ENCODE measurements at regions not wholly inside any gene's neighbourhood (a gene's known extent, or its start where the extent isn't known, plus 50 kb on each side); places are given as distances from the start of the nearest gene placed in this dataset.

- no peak overlapping the region for H3K27ac ChIP-seq
- H3K4me2 ChIP-seq: no peak overlapping the region
- no peak overlapping the region for H3K9ac ChIP-seq
- no peaks in the 10 kb centered on the region for H3K9me3 ChIP-seq (replicated peaks in 1 of 11)
- no peaks in the 10 kb centered on the region for H3K36me3 ChIP-seq
- no peaks in the 10 kb centered on the region for H3K4me1 ChIP-seq
- H4K20me1 ChIP-seq: no peaks in the 10 kb centered on the region
- H3K27me3 ChIP-seq: no peaks in the 10 kb centered on the region
- no peak for TF ChIP-seq Cebpa-rat (IDR thresholded peaks at IDR 0.05)
- H3K4me3 ChIP-seq: no peak overlapping the region
These were observed 189.4 kb upstream of the PALMD start for GRCh38 chr1:99456536-99456935.

GRCh38 chr1:99457381-99458165 lies 188.3 kb upstream of the PALMD start:
- H3K9me3 ChIP-seq (replicated peaks in 1 of 11): no peaks in the 10 kb centered on the region
- no peaks in the 10 kb centered on the region for H4K20me1 ChIP-seq
- H3K4me1 ChIP-seq: no peaks in the 10 kb centered on the region
- no peaks in the 10 kb centered on the region for H3K27me3 ChIP-seq
- H3K4me2 ChIP-seq: no peak overlapping the region
- H3K27ac ChIP-seq: no peak overlapping the region
- no peaks in the 10 kb centered on the region for H3K36me3 ChIP-seq
- H3K9ac ChIP-seq: no peak overlapping the region
- H3K4me3 ChIP-seq: no peak overlapping the region
- no peak for TF ChIP-seq Cebpa-rat (IDR thresholded peaks at IDR 0.05)

GRCh38 chr1:99461499-99461898 lies 184.4 kb upstream of the PALMD start:
- Histone ChIP-seq H3K4me1 (no peaks in the 10 kb centered on the region), H3K27me3 (no peaks in the 10 kb centered on the region), H4K20me1 (no peaks in the 10 kb centered on the region), H3K9ac (no peak overlapping the region), H3K27ac (no peak overlapping the region), H3K4me3 (no peak overlapping the region), H3K36me3 (no peaks in the 10 kb centered on the region), H3K4me2 (no peak overlapping the region), H3K9me3 (replicated peaks in 1 of 11) (no peaks in the 10 kb centered on the region)
- TF ChIP-seq Cebpa-rat (IDR thresholded peaks at IDR 0.05): no peak

GRCh38 chr1:99464738-99465137 lies 181.2 kb upstream of the PALMD start:
- no peak overlapping the region for H3K27ac ChIP-seq
- H3K4me3 ChIP-seq: no peak overlapping the region
- TF ChIP-seq Cebpa-rat (IDR thresholded peaks at IDR 0.05): no peak
- H3K4me2 ChIP-seq: no peak overlapping the region
- H3K27me3 ChIP-seq: no peaks in the 10 kb centered on the region
- no peaks in the 10 kb centered on the region for H3K9me3 ChIP-seq (replicated peaks in 1 of 11)
- H4K20me1 ChIP-seq: no peaks in the 10 kb centered on the region
- no peaks in the 10 kb centered on the region for H3K4me1 ChIP-seq
- no peaks in the 10 kb centered on the region for H3K36me3 ChIP-seq
- H3K9ac ChIP-seq: no peak overlapping the region

DNA sequence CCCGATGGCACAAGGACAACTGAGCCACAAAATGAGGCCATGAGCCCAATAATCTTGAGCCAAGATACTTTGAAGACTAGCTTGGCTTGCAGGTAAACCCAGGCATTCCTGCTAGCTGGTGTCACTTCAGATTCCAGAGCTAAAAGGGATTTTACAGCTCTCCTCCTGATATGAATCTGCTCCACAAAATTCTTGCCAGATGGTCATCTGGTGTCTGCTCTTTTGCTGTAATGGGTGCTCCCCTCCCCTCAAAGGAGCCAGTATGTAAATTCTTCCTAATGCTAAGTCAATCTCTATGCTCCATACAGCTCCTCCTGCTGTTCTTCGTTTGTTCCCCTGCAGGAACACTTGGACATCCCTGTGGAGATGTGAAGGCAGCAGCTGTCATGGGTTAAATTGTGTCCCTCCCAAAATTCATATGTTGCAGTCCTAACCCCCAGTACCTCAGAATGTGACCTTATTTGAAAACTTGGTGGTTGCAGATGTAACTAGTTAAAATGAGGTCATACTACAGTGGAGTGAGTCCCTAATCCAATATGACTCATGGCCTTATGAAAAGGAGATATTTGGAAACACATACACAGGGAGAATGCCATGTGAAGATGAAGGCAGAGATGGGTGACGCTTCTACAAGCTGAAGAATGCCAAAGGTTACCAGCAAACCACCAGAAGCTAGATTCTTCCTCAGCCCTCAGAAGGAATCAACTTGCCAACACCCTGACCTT lies 180.6 kb upstream of the PALMD start:
- no peak overlapping the region for H3K4me3 ChIP-seq
- no peak overlapping the region for H3K9ac ChIP-seq
- H4K20me1 ChIP-seq: no peaks in the 10 kb centered on the region
- H3K27ac ChIP-seq: no peak overlapping the region
- H3K36me3 ChIP-seq: no peaks in the 10 kb centered on the region
- TF ChIP-seq Cebpa-rat (IDR thresholded peaks at IDR 0.05): no peak
- no peaks in the 10 kb centered on the region for H3K27me3 ChIP-seq
- no peaks in the 10 kb centered on the region for H3K4me1 ChIP-seq
- H3K4me2 ChIP-seq: no peak overlapping the region
- H3K9me3 ChIP-seq (replicated peaks in 1 of 11): no peaks in the 10 kb centered on the region

DNA sequence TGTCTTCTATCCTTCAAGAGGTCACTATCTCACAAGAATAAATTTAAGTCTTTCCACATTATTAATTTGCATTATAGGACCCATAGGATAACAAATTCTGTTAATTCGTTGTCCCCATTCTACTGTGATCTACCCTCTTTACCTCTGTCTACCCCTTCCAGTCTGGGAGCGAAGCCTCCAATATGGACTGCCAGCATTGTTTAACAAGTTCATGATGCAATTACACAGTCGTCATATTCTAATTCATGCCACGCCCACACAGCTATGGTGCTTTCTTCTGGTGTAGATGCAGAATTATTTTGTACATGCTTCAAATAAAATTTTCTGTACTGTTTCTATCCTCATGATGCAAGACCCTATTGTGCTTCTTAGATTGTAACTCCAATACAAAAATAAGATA lies 178.3 kb upstream of the PALMD start:
- H3K4me2 ChIP-seq: no peak overlapping the region
- no peak overlapping the region for H3K9ac ChIP-seq
- H3K27me3 ChIP-seq: no peaks in the 10 kb centered on the region
- H4K20me1 ChIP-seq: no peaks in the 10 kb centered on the region
- no peaks in the 10 kb centered on the region for H3K36me3 ChIP-seq
- H3K4me1 ChIP-seq: no peaks in the 10 kb centered on the region
- no peaks in the 10 kb centered on the region for H3K9me3 ChIP-seq (replicated peaks in 1 of 11)
- TF ChIP-seq Cebpa-rat (IDR thresholded peaks at IDR 0.05): no peak
- no peak overlapping the region for H3K4me3 ChIP-seq
- H3K27ac ChIP-seq: no peak overlapping the region

GRCh38 chr1:99469550-99469971 lies 176.4 kb upstream of the PALMD start:
- no peaks in the 10 kb centered on the region for H3K36me3 ChIP-seq
- H3K4me2 ChIP-seq: no peak overlapping the region
- no peak for TF ChIP-seq Cebpa-rat (IDR thresholded peaks at IDR 0.05)

GRCh38 chr1:99472893-99473292 lies 173.0 kb upstream of the PALMD start:
- no peak overlapping the region for H3K4me3 ChIP-seq
- H3K27me3 ChIP-seq: no peaks in the 10 kb centered on the region
- no peak overlapping the region for H3K27ac ChIP-seq
- H3K9ac ChIP-seq: no peak overlapping the region
- no peak for TF ChIP-seq Cebpa-rat (IDR thresholded peaks at IDR 0.05)
- H4K20me1 ChIP-seq: no peaks in the 10 kb centered on the region
- H3K9me3 ChIP-seq (replicated peaks in 1 of 11): no peaks in the 10 kb centered on the region
- H3K4me2 ChIP-seq: no peak overlapping the region
- no peaks in the 10 kb centered on the region for H3K4me1 ChIP-seq
- H3K36me3 ChIP-seq: no peaks in the 10 kb centered on the region

More at GRCh38 chr1:99469550-99469971, 176.4 kb upstream of the PALMD start:
- H3K4me1 ChIP-seq: no peaks in the 10 kb centered on the region
- H3K27me3 ChIP-seq: no peaks in the 10 kb centered on the region
- no peaks in the 10 kb centered on the region for H4K20me1 ChIP-seq
- H3K9ac ChIP-seq: no peak overlapping the region
- H3K9me3 ChIP-seq (replicated peaks in 1 of 11): no peaks in the 10 kb centered on the region
- no peak overlapping the region for H3K27ac ChIP-seq
- H3K4me3 ChIP-seq: no peak overlapping the region

DNA sequence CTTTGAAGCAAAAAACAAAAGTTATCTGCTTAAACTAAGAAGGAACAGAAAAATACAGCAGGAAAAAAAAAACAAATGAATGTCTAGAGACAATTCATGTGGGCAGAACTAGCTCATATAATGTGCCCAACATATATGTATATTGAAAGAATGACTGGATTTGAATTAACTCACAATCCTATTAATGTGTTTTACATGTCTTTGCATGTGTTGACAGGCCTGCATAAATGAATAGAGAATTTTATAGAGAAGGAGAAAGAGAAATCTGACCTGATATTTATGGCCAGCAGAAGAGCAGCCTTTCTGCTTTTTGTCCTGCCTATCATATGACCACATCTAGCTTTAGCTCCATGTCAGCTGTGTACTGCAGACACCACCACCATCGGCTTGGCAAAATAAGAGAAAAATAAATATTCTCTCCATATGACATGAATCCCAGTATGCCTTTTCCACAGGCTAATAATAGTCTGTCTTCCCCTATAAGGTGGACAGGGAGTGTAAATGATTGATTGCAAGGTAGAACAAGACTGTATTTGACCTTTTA lies 171.5 kb upstream of the PALMD start:
- TF ChIP-seq Cebpa-rat (IDR thresholded peaks at IDR 0.05): no peak
- Histone ChIP-seq H3K4me3 (no peak overlapping the region), H3K9me3 (replicated peaks in 1 of 11) (no peaks in the 10 kb centered on the region), H3K4me2 (no peak overlapping the region), H4K20me1 (no peaks in the 10 kb centered on the region), H3K27me3 (no peaks in the 10 kb centered on the region), H3K4me1 (no peaks in the 10 kb centered on the region), H3K9ac (no peak overlapping the region), H3K27ac (no peak overlapping the region), H3K36me3 (no peaks in the 10 kb centered on the region)

DNA sequence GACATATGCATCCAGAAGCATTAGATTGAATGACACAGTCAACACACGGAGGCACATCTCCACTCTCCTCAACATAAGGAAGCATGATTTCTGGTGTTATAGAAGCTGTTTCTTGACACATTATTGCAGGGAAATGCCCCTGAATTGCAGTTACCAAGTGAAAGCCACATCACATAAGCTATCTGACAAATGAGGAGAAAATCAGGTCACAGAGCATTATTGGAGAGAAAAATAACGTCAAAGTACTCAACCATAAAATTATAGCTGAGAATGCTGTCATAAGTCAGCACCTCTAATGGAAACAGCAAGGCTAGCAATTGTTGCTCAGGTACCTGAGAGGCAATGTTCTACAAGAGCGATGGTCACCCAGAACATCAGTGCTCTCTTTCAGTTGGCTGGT lies 169.9 kb upstream of the PALMD start:
- Histone ChIP-seq H3K27ac (no peak overlapping the region), H3K9me3 (replicated peaks in 1 of 11) (no peaks in the 10 kb centered on the region), H3K27me3 (no peaks in the 10 kb centered on the region), H3K36me3 (no peaks in the 10 kb centered on the region), H3K4me1 (no peaks in the 10 kb centered on the region), H3K9ac (no peak overlapping the region), H3K4me2 (no peak overlapping the region), H4K20me1 (no peaks in the 10 kb centered on the region), H3K4me3 (no peak overlapping the region)
- no peak for TF ChIP-seq Cebpa-rat (IDR thresholded peaks at IDR 0.05)

Measured in BLaER1 treated with 17β-estradiol and CSF1 and Interleukin-3, amounts not matched to agents 10 nM and 100 nM (cell line).